GM10248 (cell line): ENCODE measurements at regions not wholly inside any gene's neighbourhood (a gene's known extent, or its start where the extent isn't known, plus 50 kb on each side); places are given as distances from the start of the nearest gene placed in this dataset.

Source experiments
- CTCF ChIA-PET: fragments of 300-600 bp; sonication (Branson Sonifier 250); formaldehyde crosslinking; extraction: SDS; loops from one replicate; lab custom pipeline; 2021; ENCODE audit warnings: antibody characterized with exemption; lab: Yijun Ruan, JAX
- POLR2A ChIA-PET: fragments of 350-650 bp; sonication (Branson Sonifier 250); formaldehyde crosslinking; extraction: SDS; loops from one replicate; lab custom pipeline; 2020; ENCODE audit warnings: antibody characterized with exemption; lab: Yijun Ruan, JAX
- DNase-seq: peaks from one replicate; pipeline ENCODE4 v3.0.0; 2012; ENCODE audit errors: extremely low spot score
- TF ChIP-seq, protein P1 (sequence below): IDR thresholded peaks from 2 replicates; pipeline ENCODE4 v1.5.1; 2012; ENCODE audit warnings: mild to moderate bottlenecking, low read depth; ENCODE audit errors: extremely low read depth, missing control alignments, control extremely low read depth

DNA sequence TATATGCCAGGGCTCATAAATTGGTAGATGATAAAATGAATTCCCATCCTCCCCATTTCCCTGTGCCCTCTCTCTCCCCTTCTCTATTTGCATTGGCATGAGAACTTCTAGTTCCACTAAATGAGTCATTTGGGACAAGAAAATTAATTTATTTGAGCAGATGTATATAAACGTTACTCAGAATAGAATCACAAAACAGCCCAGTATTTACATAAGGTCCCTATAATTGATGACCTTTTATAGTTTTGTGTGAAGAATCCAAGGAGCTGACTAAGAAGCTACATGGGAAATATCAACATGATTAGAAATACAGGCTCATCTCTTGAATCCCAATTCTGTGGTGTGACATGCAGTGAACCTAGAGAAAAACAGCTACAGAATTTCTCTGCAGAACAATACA, 617.7 kb upstream of the NR2F2 start:
- ChIA-PET POLR2A (no interaction called here), CTCF (no interaction called here)
- no peak for DNase-seq
- TF ChIP-seq, protein P1, sequence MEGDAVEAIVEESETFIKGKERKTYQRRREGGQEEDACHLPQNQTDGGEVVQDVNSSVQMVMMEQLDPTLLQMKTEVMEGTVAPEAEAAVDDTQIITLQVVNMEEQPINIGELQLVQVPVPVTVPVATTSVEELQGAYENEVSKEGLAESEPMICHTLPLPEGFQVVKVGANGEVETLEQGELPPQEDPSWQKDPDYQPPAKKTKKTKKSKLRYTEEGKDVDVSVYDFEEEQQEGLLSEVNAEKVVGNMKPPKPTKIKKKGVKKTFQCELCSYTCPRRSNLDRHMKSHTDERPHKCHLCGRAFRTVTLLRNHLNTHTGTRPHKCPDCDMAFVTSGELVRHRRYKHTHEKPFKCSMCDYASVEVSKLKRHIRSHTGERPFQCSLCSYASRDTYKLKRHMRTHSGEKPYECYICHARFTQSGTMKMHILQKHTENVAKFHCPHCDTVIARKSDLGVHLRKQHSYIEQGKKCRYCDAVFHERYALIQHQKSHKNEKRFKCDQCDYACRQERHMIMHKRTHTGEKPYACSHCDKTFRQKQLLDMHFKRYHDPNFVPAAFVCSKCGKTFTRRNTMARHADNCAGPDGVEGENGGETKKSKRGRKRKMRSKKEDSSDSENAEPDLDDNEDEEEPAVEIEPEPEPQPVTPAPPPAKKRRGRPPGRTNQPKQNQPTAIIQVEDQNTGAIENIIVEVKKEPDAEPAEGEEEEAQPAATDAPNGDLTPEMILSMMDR = no peak

DNA sequence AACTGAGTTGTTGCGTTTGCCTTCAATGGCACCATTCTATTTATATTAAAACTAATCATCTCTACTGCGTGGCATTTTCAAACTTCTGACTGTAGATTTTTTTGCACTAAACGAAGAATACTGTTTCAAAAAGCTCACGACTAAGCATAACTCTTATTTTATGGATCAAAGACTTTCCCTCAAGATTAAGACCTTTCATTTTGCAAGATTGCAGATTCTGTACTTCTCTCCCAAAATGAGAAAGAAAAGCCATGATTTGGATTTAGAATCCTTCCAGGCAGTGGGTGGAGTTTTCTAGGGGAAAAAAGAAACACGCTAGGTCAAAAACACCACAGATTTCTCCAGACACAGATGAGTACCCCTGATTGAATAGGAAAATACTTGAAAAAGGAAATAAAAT, 617.2 kb upstream of the NR2F2 start:
- ChIA-PET CTCF (no interaction called here), POLR2A (no interaction called here)

DNA sequence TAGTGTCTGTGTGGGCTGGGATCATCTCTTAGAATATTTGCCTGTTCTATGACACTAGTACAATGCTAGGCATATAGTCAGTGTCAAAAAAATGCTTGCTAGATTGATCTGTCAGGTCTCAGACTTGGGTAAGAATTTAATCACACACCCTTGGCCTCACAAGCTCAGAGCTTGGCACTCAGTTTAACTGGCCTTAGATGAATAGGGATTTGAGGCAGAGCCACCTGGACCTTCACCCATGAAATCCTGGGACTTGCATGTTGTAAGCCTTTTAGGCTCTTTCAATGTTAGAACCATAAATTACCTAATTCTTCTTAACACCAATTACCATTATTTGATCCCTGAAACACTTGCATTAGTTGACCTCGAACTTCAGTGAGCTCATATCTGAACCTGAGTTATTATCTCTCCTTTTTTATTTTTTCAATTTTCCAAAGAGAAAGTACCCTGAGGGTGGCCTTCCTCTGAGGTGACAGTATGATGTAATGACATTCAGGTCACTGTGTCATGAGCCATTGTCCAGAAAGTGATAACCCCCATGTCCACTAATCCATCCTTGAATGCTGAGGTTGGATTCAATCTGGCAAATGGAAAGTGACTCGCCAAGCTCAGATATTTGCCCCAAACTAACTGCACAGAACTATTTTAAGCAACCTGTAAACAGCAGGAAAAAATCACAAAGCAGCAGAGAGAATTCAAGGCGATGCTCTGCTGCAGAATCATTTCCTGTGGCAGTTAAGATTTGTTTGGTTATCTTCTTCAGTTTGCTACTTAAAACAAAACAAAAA, 615.2 kb upstream of the NR2F2 start:
- POLR2A ChIA-PET = no interaction called here
- CTCF ChIA-PET = interaction anchor here (1.0 to 1.2 kb wide), 2 partner anchors 9 to 17 kb away, joined by 3 to 4 read pairs; no protein-coding TSS in a partner anchor
- TF ChIP-seq, protein P1 = no peak
- DNase-seq = no peak

More for the DNA sequence above, 617.2 kb upstream of the NR2F2 start:
- TF ChIP-seq, protein P1 = no peak
- DNase-seq = no peak

DNA sequence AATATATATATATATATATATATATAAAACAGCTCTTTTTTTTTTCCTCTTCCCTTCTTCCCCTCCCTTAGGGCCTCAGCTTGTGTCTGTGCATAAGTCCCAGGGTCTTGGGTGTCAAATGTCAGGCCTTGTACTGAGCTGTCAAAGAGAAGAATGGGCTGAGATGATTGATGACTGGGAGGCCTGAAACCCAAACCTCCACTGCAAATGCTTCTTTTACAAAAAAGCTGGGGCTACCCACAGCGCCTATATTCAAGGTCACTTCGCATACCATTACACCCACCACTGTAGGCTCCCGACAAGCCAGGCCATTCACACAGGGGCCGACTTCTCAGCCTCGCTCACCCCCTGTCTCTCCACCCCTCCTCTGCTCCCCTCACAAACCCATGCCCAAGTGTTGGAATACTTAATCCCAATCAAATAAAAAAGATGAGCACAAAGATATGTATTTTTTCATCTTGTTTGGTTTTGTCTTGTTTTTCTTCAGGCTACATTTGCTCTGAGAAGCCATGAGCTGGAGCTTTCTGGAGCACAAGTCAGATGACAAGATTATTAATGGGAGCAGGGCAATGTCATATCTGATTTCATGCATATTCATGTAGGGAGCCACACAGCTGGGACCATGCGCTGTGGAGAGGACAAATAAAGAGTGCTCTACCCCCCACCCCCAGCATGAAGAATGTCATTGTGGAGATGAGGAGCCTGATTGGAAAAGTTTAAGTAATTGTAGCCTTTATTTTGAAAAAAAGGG, 614.4 kb upstream of the NR2F2 start:
- DNase-seq = no peak
- TF ChIP-seq, protein P1 = no peak
- ChIA-PET POLR2A (no interaction called here), CTCF (interaction anchor here (1.0 to 1.2 kb wide), 2 partner anchors 9 to 18 kb away, joined by 3 to 4 read pairs; no protein-coding TSS in a partner anchor)

DNA sequence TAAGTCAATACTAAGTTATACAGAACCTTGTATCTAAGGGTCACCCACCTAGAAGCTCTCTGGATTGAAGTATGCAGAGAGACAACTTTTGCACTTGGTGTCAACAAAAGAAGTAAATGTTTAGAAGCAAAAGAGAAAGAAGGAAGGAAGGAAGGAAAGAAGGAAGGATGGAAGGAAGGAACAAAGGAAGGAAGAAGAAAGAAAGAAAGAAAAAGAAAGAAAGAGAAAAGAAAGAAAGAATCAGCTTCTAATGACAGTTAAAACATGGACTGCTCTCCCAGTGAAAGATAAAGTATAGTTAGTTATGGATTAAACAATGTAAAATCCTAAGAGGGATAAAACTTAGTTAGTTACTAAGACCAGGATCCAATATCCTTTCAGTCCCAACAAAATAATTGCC, 613.8 kb upstream of the NR2F2 start:
- CTCF ChIA-PET = interaction anchor here (2.9 kb wide), 1 partner anchor 9 kb away, joined by 10 read pairs; no protein-coding TSS in a partner anchor
- DNase-seq = no peak
- TF ChIP-seq, protein P1 = no peak
- POLR2A ChIA-PET = no interaction called here

DNA sequence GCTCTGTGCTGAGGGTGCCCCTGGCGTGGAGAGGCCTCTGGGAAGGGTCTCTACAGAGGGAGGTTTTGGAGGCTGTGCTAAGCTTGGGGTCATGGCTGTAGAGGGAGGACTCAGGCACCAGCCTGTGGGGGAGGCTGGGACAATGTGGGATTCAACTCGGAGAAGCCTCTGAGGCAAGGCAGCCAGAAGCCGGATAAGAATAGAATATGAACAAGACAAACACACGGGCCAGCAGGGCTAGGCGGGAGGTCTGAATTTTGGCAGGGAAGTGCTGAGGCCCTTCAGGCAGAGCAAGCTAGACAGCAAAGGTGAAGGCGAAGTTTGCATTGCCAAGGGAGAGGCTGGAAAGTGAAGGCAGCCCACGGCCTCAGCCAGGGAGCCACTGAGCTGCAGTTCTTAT, 612.1 kb upstream of the NR2F2 start:
- DNase-seq = no peak
- CTCF ChIA-PET = interaction anchor here (0.9 to 2.9 kb wide), 3 partner anchors 10 to 12 kb away, joined by 3 to 10 read pairs (median 4); no protein-coding TSS in a partner anchor
- TF ChIP-seq, protein P1 = no peak
- POLR2A ChIA-PET = no interaction called here
